Fibroblast of the conjunctiva (primary cell): ENCODE measurements at regions not wholly inside any gene's neighbourhood (a gene's known extent, or its start where the extent isn't known, plus 50 kb on each side); places are given as distances from the start of the nearest gene placed in this dataset.

Experiments
- DNase-seq: peaks from one replicate; pipeline ENCODE4 v3.0.0-alpha.2; 2010; ENCODE audit warnings: low read depth

GRCh38 chr4:31955346-31955745, 1235.2 kb downstream of the PCDH7 start:
- no peak for DNase-seq

DNA sequence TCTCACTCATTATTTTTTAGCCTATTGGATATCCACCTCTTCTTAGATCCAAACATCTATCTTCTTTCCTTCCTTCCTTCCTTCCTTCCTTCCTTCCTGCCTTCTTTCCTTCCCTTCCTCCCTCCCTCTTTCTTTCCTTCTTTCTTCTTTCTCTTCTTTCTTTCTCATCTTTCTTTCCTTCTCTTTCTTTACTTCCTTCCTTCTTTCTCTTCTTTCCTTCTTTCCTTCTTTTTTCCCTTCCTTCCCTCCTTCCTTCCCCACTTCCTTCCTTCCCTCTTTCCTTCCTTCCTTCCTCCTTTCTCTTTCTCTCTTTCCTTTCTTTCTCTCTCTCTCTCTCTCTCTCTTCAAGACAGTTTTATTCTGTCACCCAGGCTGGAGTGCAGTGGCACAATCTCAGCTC, 1239.8 kb downstream of the PCDH7 start:
- DNase-seq: no peak

DNA sequence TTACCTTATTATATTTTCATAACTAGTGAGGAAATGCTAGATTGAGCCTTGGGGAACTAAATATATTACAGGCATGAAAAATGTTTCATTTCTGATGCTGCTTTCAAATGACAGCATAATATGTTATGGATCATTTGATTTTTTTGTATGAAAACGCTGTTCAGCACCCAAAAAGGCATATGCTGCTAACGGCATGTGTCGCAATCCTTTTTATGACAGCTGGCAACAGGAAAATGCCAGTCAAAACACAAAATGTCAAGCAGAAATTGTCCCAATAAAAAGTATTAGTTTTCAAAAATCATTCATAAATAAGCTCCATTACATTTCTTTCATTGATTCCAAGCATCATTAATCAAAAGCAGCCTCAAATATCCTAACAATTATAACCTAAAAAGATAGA, 1244.5 kb downstream of the PCDH7 start:
- DNase-seq: no peak

DNA sequence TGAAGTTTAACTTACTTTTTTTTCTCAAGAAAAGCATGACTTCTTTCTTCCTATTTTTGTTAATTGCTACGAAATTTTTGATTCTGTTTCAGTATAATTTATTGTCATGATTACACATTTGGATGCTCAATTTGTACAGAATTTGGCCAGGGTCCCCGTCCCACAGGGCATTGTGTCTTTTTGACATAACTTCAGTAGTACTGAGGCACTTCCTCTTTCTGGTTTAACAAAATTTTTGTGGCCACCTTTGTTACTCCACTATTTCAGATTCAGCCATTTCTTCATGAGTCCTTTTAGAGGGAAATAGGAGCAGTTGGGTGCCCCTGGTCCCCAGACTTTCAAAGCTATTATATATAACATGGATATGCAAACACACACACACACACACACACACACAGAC, 1248.7 kb downstream of the PCDH7 start:
- no peak for DNase-seq

GRCh38 chr4:31974490-31975002, 1254.4 kb downstream of the PCDH7 start:
- DNase-seq: no peak

DNA sequence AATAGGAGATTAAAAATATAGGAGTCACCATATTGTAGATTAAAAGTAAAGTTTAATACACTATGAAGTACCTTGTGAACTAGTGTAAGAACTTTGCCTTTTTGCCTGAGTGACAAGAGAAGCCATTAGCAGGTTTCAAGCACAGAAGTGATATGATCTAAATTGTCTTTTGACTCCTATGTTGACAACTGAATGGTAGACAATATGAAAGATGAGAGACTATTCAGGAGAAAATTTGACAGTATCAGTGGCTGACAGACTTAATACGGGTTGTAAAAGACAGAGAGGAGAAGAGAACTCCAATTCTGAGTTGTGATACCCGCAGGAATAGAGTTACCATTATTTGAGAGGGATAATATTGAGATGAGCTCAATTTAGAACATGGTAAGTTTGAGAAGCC, 1259.8 kb downstream of the PCDH7 start:
- DNase-seq: no peak

DNA sequence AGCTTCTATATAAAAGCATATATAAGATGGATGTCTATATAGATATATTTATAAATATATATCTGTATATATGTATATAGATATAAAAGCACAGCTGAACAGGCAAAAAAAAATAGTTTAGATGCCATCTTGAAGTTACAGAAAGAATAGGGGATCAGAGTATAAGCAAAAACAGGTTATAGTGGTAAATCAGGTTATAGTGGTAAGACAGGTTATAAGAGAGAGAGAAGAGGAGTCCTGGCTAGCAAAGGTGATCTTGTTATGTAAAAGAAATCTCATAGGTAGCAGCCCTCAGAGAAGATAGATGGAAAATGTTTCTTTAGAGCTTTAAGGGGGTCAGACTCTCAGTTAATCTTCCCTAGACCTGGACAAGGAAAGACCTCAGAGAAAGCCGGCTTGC, 1263.1 kb downstream of the PCDH7 start:
- no peak for DNase-seq

- DNase-seq: no peak
Measured at GRCh38 chr4:31983677-31984076, 1263.5 kb downstream of the PCDH7 start.

GRCh38 chr4:31984872-31985271, 1264.7 kb downstream of the PCDH7 start:
- DNase-seq: no peak

- no peak for DNase-seq
Measured at GRCh38 chr4:31995943-31996901, 1276.1 kb downstream of the PCDH7 start.

DNA sequence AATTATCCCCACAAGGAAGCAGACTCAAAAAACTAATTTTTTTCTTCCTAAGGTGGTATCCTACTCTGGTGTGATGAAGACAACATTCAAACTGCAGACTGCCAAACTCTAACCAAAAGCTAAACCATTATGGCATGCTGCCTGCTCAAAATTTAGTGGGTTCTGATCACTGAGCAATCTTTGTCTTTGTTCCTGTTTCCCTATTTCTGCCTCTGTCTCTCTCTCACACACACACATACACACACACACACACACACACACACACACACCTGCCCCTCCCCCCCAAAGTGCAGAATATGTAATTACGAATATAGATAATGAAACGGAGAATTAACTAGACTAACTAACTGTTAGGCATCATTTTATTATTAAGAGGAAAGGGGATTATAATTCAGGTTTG, 1278.6 kb downstream of the PCDH7 start:
- no peak for DNase-seq

DNA sequence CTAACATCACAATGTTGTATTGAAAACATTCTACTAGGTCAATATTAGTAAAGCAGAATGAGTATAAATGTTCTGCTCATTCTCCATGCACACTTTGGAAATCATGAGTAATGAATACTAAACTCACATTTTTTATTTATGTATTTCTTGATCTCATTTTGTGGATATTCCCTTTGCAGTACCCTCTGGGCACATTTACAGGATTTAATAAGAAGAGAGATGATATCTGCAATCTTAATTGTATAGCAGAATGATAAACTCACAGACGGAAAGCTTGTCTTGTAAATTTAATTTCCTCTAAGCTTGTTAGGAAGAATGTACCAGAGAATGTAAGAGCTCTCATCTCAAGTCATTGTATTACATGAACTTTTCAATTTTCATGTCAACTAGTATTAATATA, 1279.7 kb downstream of the PCDH7 start:
- DNase-seq: no peak

GRCh38 chr4:32000846-32001488, 1280.8 kb downstream of the PCDH7 start:
- DNase-seq: no peak

DNA sequence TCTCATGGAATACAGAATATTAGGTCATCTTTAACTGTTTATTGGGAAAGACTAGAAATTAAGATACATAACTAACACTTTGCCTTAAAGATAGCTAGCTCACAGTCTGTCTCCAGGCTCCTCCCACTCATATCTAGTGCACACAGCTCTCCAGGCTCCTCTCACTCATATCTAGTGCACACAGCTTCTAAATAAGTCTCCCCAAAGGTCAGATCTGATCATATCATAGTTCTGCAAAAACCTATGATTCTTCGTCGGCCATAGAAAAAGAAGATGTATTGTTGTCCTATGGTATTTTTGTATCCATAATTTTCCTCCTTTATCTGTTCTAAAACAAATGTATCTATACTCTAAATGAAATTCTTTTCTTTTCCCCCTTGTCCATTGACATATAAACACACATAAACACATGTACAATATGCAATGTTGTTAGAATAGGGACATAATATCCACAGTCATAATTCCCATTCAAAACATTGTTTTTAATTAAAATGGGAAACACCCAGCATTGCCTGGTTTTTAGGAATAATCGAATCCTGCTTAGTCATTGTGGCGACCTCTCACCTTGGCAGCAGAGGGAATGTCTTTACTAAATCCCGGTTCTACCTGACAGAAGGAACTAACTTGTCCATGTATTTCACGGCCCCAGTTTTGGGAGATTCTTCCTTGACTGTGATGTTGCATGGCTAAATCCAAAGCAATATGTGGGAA, 1282.0 kb downstream of the PCDH7 start:
- no peak for DNase-seq

- no peak for DNase-seq
Measured at GRCh38 chr4:32003548-32003947, 1283.4 kb downstream of the PCDH7 start.

DNA sequence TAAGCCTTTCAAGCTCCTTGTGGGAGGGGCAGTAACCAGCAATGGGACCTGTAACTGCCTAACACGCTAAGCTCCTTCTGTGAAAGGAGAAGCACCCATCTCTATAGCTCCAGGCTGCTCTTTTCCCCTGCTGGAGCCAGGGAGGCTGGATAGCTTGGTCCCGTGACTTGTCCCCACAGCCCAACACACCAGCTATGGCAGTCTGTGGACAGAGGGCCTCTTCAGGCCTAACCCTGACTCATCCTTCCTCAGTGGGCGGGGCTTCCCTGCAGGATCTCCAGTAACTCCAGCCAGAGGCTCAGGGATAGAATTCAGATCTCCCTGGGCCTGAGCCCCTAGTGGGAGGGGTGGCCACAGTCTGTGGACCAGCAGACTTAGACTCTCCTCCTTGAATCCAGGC, 1290.1 kb downstream of the PCDH7 start:
- DNase-seq: no peak

DNA sequence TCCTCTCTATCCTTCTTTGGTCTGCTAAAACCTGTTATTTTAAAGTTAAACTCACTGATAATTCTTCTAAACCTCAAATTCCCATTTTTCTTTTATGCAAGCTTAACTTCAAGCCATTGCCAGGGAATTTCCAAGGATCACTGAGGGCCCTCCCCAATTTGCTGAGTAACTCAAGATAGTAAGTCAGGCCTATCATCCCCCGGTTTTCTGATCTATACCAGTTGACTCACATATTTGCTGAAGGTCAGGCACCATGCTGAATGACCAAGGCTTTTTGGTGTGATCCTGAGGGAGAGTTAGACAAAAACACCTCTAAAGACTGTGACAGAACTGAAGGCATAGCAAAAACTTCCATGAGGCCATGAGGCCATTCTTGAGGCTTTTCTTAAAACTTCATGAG, 1301.9 kb downstream of the PCDH7 start:
- no peak for DNase-seq

- DNase-seq: peak; percentile 10
Measured at GRCh38 chr4:32025851-32026459, 1305.8 kb downstream of the PCDH7 start.

- no peak for DNase-seq
Measured at GRCh38 chr4:32030406-32030805, 1310.2 kb downstream of the PCDH7 start.

- DNase-seq: no peak
Measured at GRCh38 chr4:32031026-32031425, 1310.9 kb downstream of the PCDH7 start.

DNA sequence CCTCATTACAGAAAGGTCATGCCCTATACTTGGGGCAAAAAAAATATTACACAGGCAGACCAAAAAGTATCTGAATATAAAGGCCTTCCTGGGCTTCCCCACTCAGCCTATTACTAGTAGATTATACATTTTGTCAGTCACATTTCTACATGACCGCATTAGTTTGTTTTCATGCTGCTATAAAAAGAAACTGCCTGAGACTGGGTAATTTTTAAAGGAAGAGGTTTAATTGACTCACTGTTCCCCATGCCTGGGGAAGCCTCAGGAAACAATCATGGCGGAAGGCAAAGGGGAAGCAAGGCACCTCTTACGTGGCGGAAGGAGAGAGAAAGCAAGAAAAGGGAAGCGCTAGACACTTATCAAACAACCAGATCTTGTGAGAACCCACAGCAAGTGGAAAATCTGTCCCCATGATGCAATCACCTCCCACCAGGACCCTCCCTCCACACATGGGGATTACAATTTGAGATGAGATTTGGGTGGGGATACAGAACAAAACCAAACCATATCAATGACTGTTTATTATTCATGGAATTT, 1312.0 kb downstream of the PCDH7 start:
- DNase-seq: no peak

DNA sequence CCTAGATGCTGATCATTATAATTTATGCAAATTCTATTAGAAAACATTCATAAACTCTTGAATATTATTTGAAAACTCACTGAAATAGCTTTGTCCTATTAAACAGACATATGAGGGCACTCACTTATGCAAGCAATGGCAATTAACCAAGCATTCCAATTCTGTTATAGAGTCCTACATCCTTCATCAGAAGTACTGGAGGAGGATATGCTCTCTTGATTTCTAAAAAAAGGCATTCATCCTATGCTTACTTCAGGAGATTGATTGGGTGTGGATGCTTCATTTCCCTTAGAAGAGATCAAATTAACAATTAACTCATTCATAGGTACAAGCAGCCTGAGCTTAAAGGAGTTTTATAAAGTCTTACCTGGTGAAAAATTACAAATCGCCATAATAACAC, 1317.2 kb downstream of the PCDH7 start:
- DNase-seq: no peak
